ENCODE measurements at regions not wholly inside any gene's neighbourhood (a gene's known extent, or its start where the extent isn't known, plus 50 kb on each side); places are given as distances from the start of the nearest gene placed in this dataset.

DNA sequence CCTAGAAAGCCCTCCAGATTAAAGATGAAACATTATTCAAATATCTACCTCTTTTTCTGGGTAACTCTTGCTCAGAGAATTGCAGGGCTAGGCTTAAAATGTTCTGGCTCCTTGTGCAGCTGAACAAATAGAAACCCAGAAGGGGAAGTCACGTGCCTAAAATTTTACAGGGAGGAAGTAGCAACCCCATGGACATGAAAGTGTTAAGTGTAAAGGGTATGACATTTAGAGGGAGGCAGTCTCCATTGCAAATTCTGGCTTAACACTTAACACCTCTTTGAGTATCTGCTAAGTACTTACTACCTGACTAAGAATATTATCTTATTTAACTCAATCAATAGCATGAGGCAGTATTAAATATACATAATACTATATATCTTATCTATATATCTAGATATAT lies 376.1 kb upstream of the ERCC4 start:
- TF ChIP-seq SP1 (IDR thresholded peaks at IDR 0.05; ENCODE audit: low read depth), result no peak
- no peak for TF ChIP-seq POLR2A (IDR thresholded peaks at IDR 0.05; ENCODE audit: borderline replicate concordance, extremely low read depth, insufficient read depth, insufficient read length)
- TF ChIP-seq TCF7L2 (IDR thresholded peaks at IDR 0.05; ENCODE audit: borderline replicate concordance, extremely low read depth, insufficient read depth, insufficient read length), result no peak
- TF ChIP-seq, protein P1, sequence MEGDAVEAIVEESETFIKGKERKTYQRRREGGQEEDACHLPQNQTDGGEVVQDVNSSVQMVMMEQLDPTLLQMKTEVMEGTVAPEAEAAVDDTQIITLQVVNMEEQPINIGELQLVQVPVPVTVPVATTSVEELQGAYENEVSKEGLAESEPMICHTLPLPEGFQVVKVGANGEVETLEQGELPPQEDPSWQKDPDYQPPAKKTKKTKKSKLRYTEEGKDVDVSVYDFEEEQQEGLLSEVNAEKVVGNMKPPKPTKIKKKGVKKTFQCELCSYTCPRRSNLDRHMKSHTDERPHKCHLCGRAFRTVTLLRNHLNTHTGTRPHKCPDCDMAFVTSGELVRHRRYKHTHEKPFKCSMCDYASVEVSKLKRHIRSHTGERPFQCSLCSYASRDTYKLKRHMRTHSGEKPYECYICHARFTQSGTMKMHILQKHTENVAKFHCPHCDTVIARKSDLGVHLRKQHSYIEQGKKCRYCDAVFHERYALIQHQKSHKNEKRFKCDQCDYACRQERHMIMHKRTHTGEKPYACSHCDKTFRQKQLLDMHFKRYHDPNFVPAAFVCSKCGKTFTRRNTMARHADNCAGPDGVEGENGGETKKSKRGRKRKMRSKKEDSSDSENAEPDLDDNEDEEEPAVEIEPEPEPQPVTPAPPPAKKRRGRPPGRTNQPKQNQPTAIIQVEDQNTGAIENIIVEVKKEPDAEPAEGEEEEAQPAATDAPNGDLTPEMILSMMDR (IDR thresholded peaks at IDR 0.05 in 2 of 3, conservative IDR thresholded peaks at IDR 0.05 in 1 of 3; ENCODE audit: borderline replicate concordance in 1 of 3, insufficient read depth in 1 of 3, low read depth in 2 of 3, low read length in 2 of 3), result no peak
- TF ChIP-seq CBX3 (IDR thresholded peaks at IDR 0.05; ENCODE audit: low read depth), result no peak
- no peak for TF ChIP-seq REST (IDR thresholded peaks at IDR 0.05; ENCODE audit: low read depth)
- no peak for TF ChIP-seq POLR2AphosphoS5 (IDR thresholded peaks at IDR 0.05; ENCODE audit: low read depth, low read length)
- TF ChIP-seq EZH2 (IDR thresholded peaks at IDR 0.05), result no peak
- TF ChIP-seq, protein P2, sequence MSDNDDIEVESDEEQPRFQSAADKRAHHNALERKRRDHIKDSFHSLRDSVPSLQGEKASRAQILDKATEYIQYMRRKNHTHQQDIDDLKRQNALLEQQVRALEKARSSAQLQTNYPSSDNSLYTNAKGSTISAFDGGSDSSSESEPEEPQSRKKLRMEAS (IDR thresholded peaks at IDR 0.05), result no peak
- no peak for TF ChIP-seq EZH2phosphoT487 (IDR thresholded peaks at IDR 0.05; ENCODE audit: borderline replicate concordance)
- no peak for TF ChIP-seq EGR1 (IDR thresholded peaks at IDR 0.05; ENCODE audit: low read depth)
- no peak for TF ChIP-seq CEBPB (IDR thresholded peaks at IDR 0.05; ENCODE audit: low read depth)
- no peak for TF ChIP-seq ZNF274 (IDR thresholded peaks at IDR 0.05; ENCODE audit: low read depth, low read length)
